ENCODE measurements at regions not wholly inside any gene's neighbourhood (a gene's known extent, or its start where the extent isn't known, plus 50 kb on each side); places are given as distances from the start of the nearest gene placed in this dataset.
"Not testable (repeated sequence)": the region's sequence is repeated elsewhere in the genome, so short reads cannot be mapped to it uniquely, and the experiment has no call there.

GRCh38 chr16:16448423-16448822 is 69.5 kb downstream of the NPIPA7 start:
- not testable (repeated sequence) for H3K4me3 ChIP-seq (ENCODE audit: low read depth, low read length)

- H3K4me3 ChIP-seq (ENCODE audit: low read depth, low read length) = not testable (repeated sequence)
These were observed 70.8 kb downstream of the NPIPA7 start for GRCh38 chr16:16449712-16450237.

DNA sequence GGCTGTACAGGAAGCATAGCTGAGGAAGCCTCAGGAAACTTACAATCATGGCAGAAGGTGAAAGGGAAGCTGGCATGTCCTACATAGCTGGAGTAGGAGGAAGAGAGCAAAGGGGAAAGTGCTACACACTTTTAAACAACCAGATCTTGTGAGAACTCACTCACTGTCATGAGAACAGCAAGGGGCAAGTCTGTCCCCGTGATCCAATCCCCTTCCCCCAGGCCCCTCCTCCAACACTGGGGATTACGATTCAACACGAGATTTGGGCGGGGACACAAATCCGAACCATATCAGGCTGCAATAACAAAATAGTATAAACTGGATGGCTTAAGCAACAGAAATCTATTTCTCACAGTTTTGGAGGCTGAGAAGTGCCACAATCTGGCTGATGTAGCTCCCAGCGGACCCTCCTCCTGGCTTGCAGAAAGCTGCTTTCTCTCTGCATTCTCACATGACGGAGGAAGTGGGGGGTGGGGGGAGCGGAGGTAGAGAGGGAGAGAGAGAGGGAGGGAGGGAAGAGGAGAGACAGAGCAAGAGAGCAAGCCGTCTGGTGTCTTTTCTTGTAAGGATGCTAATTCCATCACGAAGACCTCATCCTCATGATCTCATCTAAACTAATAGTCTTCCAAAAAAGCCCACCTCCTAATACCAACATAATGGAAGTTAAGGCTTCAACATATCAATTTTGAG is 72.9 kb downstream of the NPIPA7 start:
- H3K4me3 ChIP-seq (ENCODE audit: low read depth, low read length) = not testable (repeated sequence)

DNA sequence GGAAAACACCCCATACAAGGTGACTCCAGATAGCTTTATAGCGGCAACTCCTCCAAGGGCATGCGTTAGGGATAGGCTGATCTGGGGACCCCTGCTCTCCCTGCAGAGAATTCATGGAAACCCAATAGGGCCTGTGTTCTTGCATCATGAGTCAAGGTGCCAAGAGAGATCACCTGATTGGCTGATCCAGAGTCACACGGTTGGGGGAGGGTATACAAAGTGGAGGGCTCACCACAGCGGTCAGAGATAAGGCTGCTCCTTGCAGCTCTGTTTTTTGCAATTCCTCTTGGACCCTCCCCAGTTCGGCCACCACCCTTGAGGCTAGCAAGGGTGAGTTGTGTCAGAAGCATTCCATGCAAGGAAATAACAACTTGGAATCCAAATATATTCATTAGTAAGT is 79.6 kb downstream of the NPIPA7 start:
- H3K4me3 ChIP-seq (ENCODE audit: low read depth, low read length) = not testable (repeated sequence)

GRCh38 chr16:16463792-16464191 is 84.9 kb downstream of the NPIPA7 start:
- H3K4me3 ChIP-seq (ENCODE audit: low read depth, low read length) = not testable (repeated sequence)

- not testable (repeated sequence) for H3K4me3 ChIP-seq (ENCODE audit: low read depth, low read length)
These were observed 110.0 kb downstream of the NPIPA7 start for GRCh38 chr16:16488919-16489318.

GRCh38 chr16:16489466-16489865 is 110.5 kb downstream of the NPIPA7 start:
- not testable (repeated sequence) for H3K4me3 ChIP-seq (ENCODE audit: low read depth, low read length)

DNA sequence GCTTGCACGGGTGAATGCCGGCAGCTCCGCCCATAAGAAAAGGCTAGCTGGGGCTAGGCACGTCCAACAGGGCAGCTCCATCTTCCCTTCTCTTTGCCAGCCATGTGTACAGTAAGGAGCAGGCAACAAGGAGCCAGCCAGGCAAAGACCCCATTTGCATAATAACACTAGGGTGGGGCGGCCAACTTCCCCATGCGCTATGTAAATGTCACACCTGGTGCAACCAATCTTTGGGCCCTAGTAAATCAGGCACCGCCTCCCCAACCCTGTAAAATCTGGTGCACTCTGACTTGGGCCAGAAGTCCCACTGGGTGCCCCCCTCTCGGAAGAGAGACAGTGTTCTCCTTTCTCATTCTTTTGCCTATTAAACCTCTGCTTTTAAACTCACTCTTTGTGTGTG is 115.2 kb downstream of the NPIPA7 start:
- H3K4me3 ChIP-seq (ENCODE audit: low read depth, low read length) = not testable (repeated sequence)

- H3K4me3 ChIP-seq (ENCODE audit: low read depth, low read length) = not testable (repeated sequence)
These were observed 116.1 kb downstream of the NPIPA7 start for GRCh38 chr16:16494998-16495397.

DNA sequence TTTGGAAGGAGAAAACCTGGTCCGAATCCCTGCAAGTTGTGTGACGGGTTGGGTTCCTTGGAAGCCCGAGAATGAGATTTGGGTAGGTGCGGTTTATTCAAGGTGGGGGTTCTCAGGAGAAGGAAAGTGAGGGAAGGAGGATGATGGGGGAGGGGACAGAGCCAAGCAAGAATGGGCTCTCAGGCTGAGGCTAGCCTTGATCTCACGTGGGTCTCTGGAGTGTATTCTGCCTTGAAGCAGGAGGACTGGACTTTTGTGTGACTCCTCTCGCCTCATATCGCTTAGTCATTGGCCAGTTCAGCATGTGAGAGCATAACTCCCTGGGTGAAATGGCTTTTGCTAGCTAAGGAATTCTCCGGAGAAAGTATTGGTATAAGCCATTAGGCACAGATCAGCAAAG is 120.9 kb downstream of the NPIPA7 start:
- not testable (repeated sequence) for H3K4me3 ChIP-seq (ENCODE audit: low read depth, low read length)

DNA sequence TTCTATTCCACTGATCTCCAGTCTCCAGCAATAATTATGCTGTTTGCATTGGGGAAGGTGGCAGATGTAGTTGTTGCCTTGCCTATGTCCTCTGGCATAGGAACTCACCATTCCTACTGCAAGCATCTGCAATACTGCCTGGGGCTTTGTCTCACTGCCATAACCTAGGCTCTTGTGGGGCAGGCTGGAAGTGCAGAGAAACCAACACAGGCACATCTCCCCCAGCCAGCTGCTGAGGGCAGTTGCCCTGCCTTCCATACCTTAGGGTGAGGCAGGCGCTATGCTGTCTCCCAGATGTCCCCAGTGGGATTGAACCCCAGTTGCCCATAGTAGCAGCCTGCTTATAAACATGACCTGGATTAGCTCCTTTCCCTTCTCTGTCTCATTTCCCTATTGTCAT is 128.1 kb downstream of the NPIPA7 start:
- not testable (repeated sequence) for H3K4me3 ChIP-seq (ENCODE audit: low read depth, low read length)

DNA sequence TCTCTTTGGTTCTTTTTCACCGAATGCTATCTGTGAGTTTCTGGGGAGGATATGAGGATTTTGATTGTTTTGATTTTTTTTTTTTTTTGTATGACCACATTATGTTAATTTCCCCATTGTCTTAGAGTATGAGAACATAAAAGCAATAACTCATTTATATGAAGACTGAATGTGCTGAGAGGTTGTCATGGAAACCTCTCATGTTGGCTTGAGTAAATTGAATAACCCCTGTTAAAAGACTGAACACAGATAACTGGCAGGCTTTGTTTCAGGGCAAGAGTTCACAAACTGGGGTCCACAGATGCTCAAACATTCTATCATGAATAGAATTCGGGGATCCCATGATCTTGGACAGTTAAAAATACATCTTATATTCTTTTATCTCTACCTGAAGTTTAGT is 129.4 kb downstream of the NPIPA7 start:
- not testable (repeated sequence) for H3K4me3 ChIP-seq (ENCODE audit: low read depth, low read length)

GRCh38 chr16:16519395-16519794 is 140.5 kb downstream of the NPIPA7 start:
- not testable (repeated sequence) for H3K4me3 ChIP-seq (ENCODE audit: low read depth, low read length)

- H3K4me3 ChIP-seq (ENCODE audit: low read depth, low read length) = not testable (repeated sequence)
These were observed 142.5 kb downstream of the NPIPA7 start for GRCh38 chr16:16521239-16522002.

DNA sequence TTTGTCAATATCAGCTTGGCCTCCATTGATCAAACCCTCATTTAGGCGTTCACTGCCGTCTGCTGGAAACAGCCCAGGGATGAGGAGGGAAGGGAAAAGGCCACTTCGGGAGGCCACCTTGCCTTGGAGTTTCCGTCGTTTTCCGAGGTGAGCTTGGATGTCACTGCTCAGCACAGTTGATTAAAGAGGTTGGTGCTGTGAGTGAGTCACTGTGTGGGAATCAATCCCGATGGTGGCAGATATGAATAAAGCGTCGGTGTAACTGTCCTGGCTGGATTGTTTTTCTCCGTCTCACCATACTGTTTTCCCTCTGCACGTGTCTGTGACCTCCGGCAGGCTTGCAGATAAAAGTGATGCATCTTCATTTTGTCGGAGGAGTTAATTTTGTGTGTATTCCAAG is 148.1 kb downstream of the NPIPA7 start:
- not testable (repeated sequence) for H3K4me3 ChIP-seq (ENCODE audit: low read depth, low read length)

DNA sequence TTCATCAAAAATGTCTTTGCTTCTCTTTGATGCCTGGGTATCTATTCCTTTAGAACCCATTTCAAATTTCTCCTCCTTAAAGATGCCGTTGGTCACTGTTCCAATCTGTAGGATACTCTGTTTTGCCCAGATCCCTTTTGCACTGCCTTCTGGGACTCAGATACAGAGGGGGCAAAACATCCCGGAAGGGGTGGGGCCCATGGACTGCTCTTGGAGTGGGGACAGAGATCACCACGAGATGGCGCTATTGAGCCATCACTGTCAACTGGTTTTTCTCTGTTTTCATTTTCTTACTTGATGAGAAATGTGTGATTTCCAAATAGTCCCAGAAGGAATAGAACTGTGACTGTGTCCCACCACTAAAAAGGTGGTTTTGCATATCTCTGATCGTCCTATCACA is 151.8 kb downstream of the NPIPA7 start:
- not testable (repeated sequence) for H3K4me3 ChIP-seq (ENCODE audit: low read depth, low read length)

- not testable (repeated sequence) for H3K4me3 ChIP-seq (ENCODE audit: low read depth, low read length)
These were observed 156.6 kb downstream of the NPIPA7 start for GRCh38 chr16:16535565-16535964.

DNA sequence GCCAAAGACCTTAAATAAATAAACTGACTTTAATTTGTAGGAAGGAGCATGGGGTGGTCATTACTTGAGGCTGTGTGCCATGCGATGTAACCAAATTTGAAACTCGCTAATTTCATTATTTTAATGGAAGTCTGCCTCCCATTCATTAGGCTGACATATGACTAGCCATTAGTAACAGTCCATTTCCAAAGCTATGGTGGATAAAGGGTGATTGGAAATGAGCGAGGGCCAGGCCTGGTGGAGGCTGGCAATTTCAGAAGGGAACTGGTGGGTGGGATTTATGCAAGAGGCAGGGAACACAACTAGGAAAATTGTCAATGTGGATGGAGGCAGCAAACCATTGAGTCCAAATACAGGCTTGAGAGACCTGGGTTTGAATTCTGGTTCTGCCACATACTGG is 157.2 kb downstream of the NPIPA7 start:
- H3K4me3 ChIP-seq (ENCODE audit: low read depth, low read length) = not testable (repeated sequence)

DNA sequence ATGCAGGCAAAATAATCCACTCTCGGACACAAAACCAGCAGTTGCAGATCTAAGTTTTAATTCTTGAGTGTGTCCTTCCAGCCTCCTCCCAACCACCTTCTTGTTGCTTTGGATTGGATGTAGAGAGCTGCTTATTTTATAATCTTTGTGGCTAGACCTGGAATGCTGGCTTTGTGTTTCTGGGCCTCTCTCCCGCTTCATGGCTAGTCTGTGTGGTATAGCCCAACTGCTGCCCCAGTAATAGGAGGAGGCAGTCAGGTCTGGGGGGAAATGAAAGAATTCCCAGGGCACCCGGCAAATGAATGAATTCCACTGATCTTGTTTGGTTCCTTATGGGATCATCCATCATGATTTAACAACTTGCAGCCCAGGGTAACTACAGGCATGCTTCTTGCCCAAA is 170.8 kb downstream of the NPIPA7 start:
- not testable (repeated sequence) for H3K4me3 ChIP-seq (ENCODE audit: low read depth, low read length)

GRCh38 chr16:16550824-16551223 is 171.9 kb downstream of the NPIPA7 start:
- H3K4me3 ChIP-seq (ENCODE audit: low read depth, low read length) = not testable (repeated sequence)

DNA sequence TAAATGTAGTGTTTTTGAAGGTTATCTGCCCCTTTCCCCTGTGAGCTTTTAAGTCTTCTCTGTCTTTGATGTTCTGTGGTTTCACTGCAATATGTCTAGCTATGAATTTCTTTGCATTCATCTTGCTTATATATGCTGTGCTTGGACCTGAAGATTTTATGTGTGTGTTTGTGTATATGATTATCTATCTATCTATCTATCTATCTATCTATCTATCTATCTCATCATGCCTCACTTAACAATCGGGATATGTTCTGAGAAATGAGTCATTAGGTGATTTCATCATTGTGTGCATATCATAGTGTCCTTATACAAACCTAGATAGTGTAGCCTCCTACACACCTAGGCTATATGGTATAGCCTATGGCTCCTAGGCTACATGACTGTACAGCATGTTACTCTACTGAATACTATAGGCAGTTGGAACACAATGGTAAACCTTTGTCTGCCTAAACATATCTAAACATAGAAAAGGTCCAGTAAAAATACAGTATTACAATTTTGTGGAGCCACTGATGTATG is 173.9 kb downstream of the NPIPA7 start:
- not testable (repeated sequence) for H3K4me3 ChIP-seq (ENCODE audit: low read depth, low read length)

Data from GM12875 (cell line).